Mucosa of descending colon (tissue), 3 donors: ENCODE measurements at regions not wholly inside any gene's neighbourhood (a gene's known extent, or its start where the extent isn't known, plus 50 kb on each side); places are given as distances from the start of the nearest gene placed in this dataset.

Experiments
- ATAC-seq: fragments of 200-7000 bp; cut with Tn5 transposase; one replicate; pipeline ENCODE4 v1.9.1; 2020; ENCODE audit warnings: mild to moderate bottlenecking, moderate library complexity
- DNase-seq, 3 donors: peaks; one replicate each; pipeline ENCODE4 v3.0.0-alpha.2; 2020
- H3K36me3 ChIP-seq: fragments of 200-600 bp; one replicate; pipeline ENCODE4 v1.8.0; 2021; ENCODE audit warnings: low read depth, mild to moderate bottlenecking
- H3K4me1 ChIP-seq: fragments of 200-600 bp; one replicate; pipeline ENCODE4 v1.8.0; 2021; ENCODE audit warnings: low read depth, mild to moderate bottlenecking
- H3K4me3 ChIP-seq: fragments of 200-600 bp; one replicate; pipeline ENCODE4 v1.8.0; 2021; ENCODE audit warnings: mild to moderate bottlenecking
- H3K9me3 ChIP-seq: fragments of 200-600 bp; one replicate; pipeline ENCODE4 v1.8.0; 2021; ENCODE audit warnings: mild to moderate bottlenecking
- intact Hi-C, 2 donors: fragments of 100-400 bp; cut with DNase I in 1 of 2; cut with micrococcal nuclease in 1 of 2; formaldehyde crosslinking; loops; one replicate each; pipeline versions ENCODE4 v1.11.0 to v1.11.1; 2022; cut with DNase I, micrococcal nuclease
- TF ChIP-seq, protein P1 (sequence below): fragments of 200-600 bp; IDR thresholded peaks from one replicate; pipeline ENCODE4 v1.8.0; 2022; ENCODE audit warnings: antibody characterized with exemption, mild to moderate bottlenecking
- donor health status: DM: no; HTN: no; CAD: no; lungs with moderate emphysema.
- donor health status: DM: no; HTN: no; CAD: no.
- donor health status: DM: no; HTN: yes; CAD: no.

DNA sequence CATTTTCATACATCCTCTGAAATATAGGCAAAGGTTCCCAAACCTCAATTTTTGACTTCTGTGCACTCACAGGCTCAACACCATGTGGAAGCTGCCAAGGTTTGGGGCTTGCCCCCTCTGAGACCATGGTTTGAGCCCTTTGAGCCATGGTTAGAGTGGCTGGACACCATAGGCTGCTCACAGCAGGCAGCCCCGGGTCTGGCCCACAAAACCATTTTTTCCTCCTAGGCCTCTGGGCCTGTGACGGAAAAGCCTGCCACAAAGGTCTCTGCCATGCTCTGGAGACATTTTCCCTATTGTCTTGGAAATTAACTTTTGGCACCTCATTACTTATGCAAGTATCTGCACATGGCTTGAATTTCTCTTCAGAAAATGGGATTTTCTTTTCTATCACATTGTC is 1113.2 kb upstream of the ATXN7L3B start:
- intact Hi-C loops = no loop called here
- Histone ChIP-seq H3K4me3 (no peak overlapping the region), H3K9me3 (peaks cover 13% of the 10 kb centered on the region), H3K4me1 (no peaks in the 10 kb centered on the region), H3K36me3 (no peaks in the 10 kb centered on the region)
- DNase-seq (no peak), ATAC-seq (no peak)
- TF ChIP-seq, protein P1, sequence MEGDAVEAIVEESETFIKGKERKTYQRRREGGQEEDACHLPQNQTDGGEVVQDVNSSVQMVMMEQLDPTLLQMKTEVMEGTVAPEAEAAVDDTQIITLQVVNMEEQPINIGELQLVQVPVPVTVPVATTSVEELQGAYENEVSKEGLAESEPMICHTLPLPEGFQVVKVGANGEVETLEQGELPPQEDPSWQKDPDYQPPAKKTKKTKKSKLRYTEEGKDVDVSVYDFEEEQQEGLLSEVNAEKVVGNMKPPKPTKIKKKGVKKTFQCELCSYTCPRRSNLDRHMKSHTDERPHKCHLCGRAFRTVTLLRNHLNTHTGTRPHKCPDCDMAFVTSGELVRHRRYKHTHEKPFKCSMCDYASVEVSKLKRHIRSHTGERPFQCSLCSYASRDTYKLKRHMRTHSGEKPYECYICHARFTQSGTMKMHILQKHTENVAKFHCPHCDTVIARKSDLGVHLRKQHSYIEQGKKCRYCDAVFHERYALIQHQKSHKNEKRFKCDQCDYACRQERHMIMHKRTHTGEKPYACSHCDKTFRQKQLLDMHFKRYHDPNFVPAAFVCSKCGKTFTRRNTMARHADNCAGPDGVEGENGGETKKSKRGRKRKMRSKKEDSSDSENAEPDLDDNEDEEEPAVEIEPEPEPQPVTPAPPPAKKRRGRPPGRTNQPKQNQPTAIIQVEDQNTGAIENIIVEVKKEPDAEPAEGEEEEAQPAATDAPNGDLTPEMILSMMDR = no peak

DNA sequence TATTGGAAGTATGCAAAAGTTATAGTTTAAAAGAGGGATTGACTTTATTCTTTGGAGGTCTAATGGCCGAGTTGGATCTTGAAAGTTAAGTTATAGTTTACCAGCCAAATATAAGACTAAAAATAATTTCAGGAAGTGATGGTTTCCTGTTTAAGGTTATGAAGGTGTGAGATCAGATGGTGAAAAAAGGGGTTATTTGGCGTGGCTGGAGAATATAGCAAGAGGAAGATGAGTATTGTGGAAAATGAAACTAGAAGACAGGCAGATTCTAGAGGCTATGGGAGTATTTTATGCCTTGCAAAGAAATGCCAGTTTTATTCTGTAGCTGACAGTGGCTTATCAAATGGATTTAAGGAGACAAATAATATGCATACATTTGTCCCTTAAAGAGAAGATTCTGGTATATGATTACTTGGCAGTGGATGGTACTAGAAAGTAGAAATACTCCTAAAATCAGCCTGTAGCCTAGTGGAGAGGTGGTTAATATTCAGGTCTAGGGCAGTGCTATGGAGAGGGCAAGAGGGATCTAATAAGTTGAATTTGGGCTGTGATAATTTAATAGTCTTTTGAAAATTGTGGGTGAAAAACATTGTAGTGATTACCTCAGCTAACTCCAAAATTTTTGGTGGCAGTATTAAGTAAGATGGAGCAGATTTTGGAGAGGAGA is 1091.8 kb upstream of the ATXN7L3B start:
- TF ChIP-seq, protein P1 = no peak
- Histone ChIP-seq H3K9me3 (no peaks in the 10 kb centered on the region), H3K36me3 (no peaks in the 10 kb centered on the region), H3K4me3 (no peak overlapping the region), H3K4me1 (no peaks in the 10 kb centered on the region)
- DNase-seq (no peak), ATAC-seq (no peak)
- intact Hi-C loops = no loop called here

DNA sequence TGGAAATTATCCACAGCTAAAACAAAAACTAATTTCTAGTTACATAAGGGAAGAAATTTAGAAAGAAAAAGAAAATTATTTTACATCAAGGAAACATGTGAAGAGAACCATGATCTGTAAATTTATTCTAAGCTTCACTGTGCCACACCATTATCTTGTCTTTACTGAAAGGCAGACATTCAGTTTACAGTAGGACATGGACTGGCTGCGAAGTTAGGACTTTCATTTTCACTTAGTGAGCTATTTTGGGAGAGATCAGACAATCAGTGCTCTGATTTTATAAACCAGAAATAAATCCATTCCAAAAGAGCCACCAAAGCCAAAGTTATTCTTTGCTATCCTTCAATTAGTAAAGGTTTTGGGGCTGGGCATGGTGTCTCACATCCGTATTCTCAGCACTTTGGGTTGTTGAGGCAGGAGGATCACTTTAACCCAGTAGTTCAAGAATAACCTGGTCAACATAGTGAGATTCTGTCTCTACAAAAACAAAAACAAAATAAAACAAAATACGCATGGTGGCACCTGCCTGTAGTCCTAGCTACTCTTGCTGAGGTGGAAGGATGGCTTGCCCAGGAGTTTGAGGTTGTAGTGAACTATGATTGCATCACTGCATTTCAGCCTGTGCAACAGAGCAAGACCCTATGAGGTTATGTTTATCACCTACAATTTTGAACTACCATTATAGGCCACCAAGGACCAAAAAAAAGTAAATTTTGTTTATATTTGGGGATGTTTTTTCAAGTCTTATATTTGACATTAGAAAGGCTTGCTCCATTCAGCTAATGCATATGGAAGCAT is 1084.8 kb upstream of the ATXN7L3B start:
- intact Hi-C loops = no loop called here
- H3K4me1 ChIP-seq = no peaks in the 10 kb centered on the region
- TF ChIP-seq, protein P1 = no peak
- ATAC-seq (no peak), DNase-seq (no peak)
- H3K9me3 ChIP-seq = peaks cover 8% of the 10 kb centered on the region
- H3K4me3 ChIP-seq = no peak overlapping the region
- H3K36me3 ChIP-seq = no peaks in the 10 kb centered on the region

DNA sequence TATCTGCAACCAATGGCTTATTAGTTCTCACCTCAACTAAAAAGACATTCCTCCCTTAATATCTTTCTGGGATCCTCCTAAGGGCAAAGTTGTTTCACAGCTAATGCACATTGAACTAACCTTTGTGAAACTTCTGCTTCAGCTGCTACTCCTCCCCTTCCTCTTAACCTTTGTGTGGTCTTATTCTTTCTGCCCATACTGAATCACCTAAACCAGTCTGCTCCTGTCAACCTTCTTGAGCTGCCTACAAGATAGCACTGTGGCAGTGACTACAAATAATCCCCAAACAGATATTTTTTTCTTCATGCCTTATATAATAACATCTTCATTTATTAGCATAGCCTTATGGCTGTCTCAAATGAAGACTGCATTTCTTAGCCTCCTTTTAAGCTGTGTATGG is 1077.4 kb upstream of the ATXN7L3B start:
- DNase-seq = no peak
- TF ChIP-seq, protein P1 = no peak

DNA sequence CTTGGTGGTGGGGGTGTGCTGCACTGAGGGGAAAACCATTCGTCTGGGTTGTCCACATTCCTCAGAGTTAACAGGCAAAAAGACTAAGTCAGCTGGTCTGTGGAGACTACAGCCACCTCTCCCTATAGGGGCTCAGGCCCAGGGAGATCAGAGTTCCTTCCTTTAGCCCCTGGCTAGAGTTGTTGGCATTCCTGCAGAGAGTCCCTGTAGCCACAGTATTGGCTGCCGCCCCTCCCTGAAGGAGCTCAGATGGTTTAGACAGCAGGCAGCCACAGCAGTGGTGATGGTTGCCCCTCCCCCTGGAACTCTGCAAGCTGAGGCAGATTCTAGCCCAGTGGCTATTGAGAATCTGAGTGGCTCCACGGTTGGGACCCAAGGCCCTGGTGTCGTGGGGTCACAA is 1072.5 kb upstream of the ATXN7L3B start:
- Histone ChIP-seq H3K9me3 (peaks cover 16% of the 10 kb centered on the region), H3K4me1 (no peaks in the 10 kb centered on the region), H3K36me3 (no peaks in the 10 kb centered on the region), H3K4me3 (no peak overlapping the region)
- no peak for ATAC-seq
- no peak for DNase-seq
- TF ChIP-seq, protein P1 = no peak
- intact Hi-C loops = no loop called here

More for the DNA sequence above, 1077.4 kb upstream of the ATXN7L3B start:
- ATAC-seq = no peak
- H3K36me3 ChIP-seq = no peaks in the 10 kb centered on the region
- H3K4me3 ChIP-seq = no peak overlapping the region
- intact Hi-C loops = no loop called here
- H3K9me3 ChIP-seq = peaks cover 2% of the 10 kb centered on the region
- no peaks in the 10 kb centered on the region for H3K4me1 ChIP-seq
